CD4-positive, alpha-beta T cell (primary cell): ENCODE measurements at regions not wholly inside any gene's neighbourhood (a gene's known extent, or its start where the extent isn't known, plus 50 kb on each side); places are given as distances from the start of the nearest gene placed in this dataset.
"Not testable (repeated sequence)": the region's sequence is repeated elsewhere in the genome, so short reads cannot be mapped to it uniquely, and the experiment has no call there.

ENCODE experiments used
- ATAC-seq: fragments of 200-7000 bp; cut with Tn5 transposase; one replicate; pipeline ENCODE4 v1.10.0; 2022; ENCODE audit warnings: mild to moderate bottlenecking; ENCODE audit not compliant: poor library complexity
- CTCF ChIA-PET: fragments of 350-600 bp; sonication (Branson Sonifier 250); formaldehyde crosslinking; loops from one replicate; lab custom pipeline; 2021; ENCODE audit warnings: antibody characterized with exemption, inconsistent platforms; lab: Charles Lee
- POLR2A ChIA-PET: fragments of 350-600 bp; sonication (Branson Sonifier 250); formaldehyde crosslinking; loops from one replicate; lab custom pipeline; 2021; ENCODE audit warnings: antibody characterized with exemption, inconsistent platforms; lab: Charles Lee
- DNase-seq, 14 experiments: peaks; one replicate each; pipeline ENCODE4 v3.0.0-alpha.2; 2013 to 2020; ENCODE audit warnings: mixed read lengths in 2 of 14
- H3K27ac ChIP-seq, 2 donors: one replicate each; pipeline versions ENCODE4 v1.5.1 to v1.7.0; 2013; ENCODE audit warnings: low read length in 2 of 2, low read depth in 1 of 2, mild to moderate bottlenecking in 1 of 2
- H3K27me3 ChIP-seq, 2 experiments: 1 replicate in 1 of 2; 2 replicates in 1 of 2; pipeline versions ENCODE4 v1.6.1 to v1.7.0; 2013; ENCODE audit warnings: low read length in 2 of 2, control low read depth in 1 of 2, mild to moderate bottlenecking in 1 of 2, moderate library complexity in 1 of 2; ENCODE audit not compliant: insufficient read depth in 2 of 2, control insufficient read depth in 1 of 2
- H3K36me3 ChIP-seq: one replicate; pipeline ENCODE4 v1.6.1; 2013; ENCODE audit warnings: low read length, control low read depth; ENCODE audit not compliant: insufficient read depth
- H3K4me1 ChIP-seq: one replicate; pipeline ENCODE4 v1.6.1; 2013; ENCODE audit warnings: low read length, control low read depth; ENCODE audit not compliant: insufficient read depth
- H3K4me3 ChIP-seq: one replicate; pipeline ENCODE4 v1.5.1; 2013; ENCODE audit warnings: mild to moderate bottlenecking, low read length, moderate library complexity
- H3K9me3 ChIP-seq, 2 experiments: 1 replicate in 1 of 2; 2 replicates in 1 of 2; pipeline versions ENCODE4 v1.6.1 to v1.7.0; 2013; ENCODE audit warnings: low read length in 2 of 2, mild to moderate bottlenecking in 2 of 2, control low read depth in 1 of 2, moderate library complexity in 1 of 2; ENCODE audit not compliant: control insufficient read depth in 1 of 2, insufficient read depth in 1 of 2
- H3K27ac Mint-ChIP-seq: one replicate; pipeline ENCODE4 v1.8.0; 2020; ENCODE audit warnings: mixed read lengths
- H3K27me3 Mint-ChIP-seq: one replicate; pipeline ENCODE4 v1.8.0; 2021; ENCODE audit warnings: mixed read lengths
- H3K36me3 Mint-ChIP-seq: one replicate; pipeline ENCODE4 v1.8.0; 2021; ENCODE audit warnings: low read depth, mixed read lengths
- H3K4me1 Mint-ChIP-seq: one replicate; pipeline ENCODE4 v1.8.0; 2021; ENCODE audit warnings: low read depth, mixed read lengths
- H3K4me3 Mint-ChIP-seq: one replicate; pipeline ENCODE4 v1.8.0; 2020; ENCODE audit warnings: mild to moderate bottlenecking, mixed read lengths
- H3K9me3 Mint-ChIP-seq: one replicate; pipeline ENCODE4 v1.8.0; 2020; ENCODE audit warnings: mixed read lengths
- CTCF ChIP-seq: fragments of 200-600 bp; IDR thresholded peaks from one replicate; pipeline ENCODE4 v1.8.0; 2022; ENCODE audit warnings: antibody characterized with exemption, mild to moderate bottlenecking
- intact Hi-C, 2 experiments: fragments of 100-400 bp; cut with DNase I in 1 of 2; cut with micrococcal nuclease in 1 of 2; formaldehyde crosslinking; loops; one replicate each; pipeline versions ENCODE4 v1.15.1 to v1.9.0; 2023 to 2025; cut with DNase I, micrococcal nuclease

- no peak overlapping the region for H3K27ac ChIP-seq
- no peak overlapping the region for H3K4me3 ChIP-seq
- no peaks in the 10 kb centered on the region for H3K9me3 ChIP-seq
- no peak for DNase-seq
- H3K36me3 Mint-ChIP-seq, result no peaks in the 10 kb centered on the region
- no peak overlapping the region for H3K27ac Mint-ChIP-seq
- no peaks in the 10 kb centered on the region for H3K36me3 ChIP-seq
- H3K27me3 ChIP-seq, result no peaks in the 10 kb centered on the region
- no peak for TF ChIP-seq CTCF
- no peaks in the 10 kb centered on the region for H3K9me3 Mint-ChIP-seq
- H3K4me1 Mint-ChIP-seq, result no peaks in the 10 kb centered on the region
- peaks cover 5% of the 10 kb centered on the region for H3K27me3 Mint-ChIP-seq
- H3K4me3 Mint-ChIP-seq, result no peak overlapping the region
- ChIA-PET CTCF (no interaction called here), POLR2A (no interaction called here)
- no peak for ATAC-seq
- no peaks in the 10 kb centered on the region for H3K4me1 ChIP-seq
- intact Hi-C loops, result no loop called here
Observed at GRCh38 chr6:119938752-119939151, 589.2 kb upstream of the MAN1A1 start.

DNA sequence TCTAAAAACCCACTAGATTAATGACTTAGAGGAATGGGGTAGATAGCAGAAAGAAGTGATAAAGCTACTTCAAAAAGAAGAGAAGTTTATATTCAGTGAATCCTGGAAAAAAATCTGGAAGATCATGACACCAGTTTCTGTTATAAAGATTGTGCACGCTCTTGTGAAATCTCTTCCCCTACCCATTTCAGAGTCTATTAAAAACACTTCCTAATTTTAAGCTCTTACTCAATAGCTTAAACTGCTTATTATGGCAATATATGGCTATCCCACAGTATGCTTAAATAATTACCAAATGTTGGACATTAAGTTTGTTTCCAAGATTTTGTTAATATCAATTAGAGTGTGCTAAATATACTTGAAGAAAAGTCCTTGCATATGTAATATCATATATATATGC is 585.3 kb upstream of the MAN1A1 start:
- H3K4me1 ChIP-seq, result no peaks in the 10 kb centered on the region
- no peak overlapping the region for H3K27ac ChIP-seq
- H3K9me3 ChIP-seq, result no peaks in the 10 kb centered on the region
- no peak for TF ChIP-seq CTCF
- H3K27ac Mint-ChIP-seq, result no peak overlapping the region
- H3K4me3 ChIP-seq, result no peak overlapping the region
- POLR2A ChIA-PET, result no interaction called here
- no peak for ATAC-seq
- no peak for DNase-seq
- no peaks in the 10 kb centered on the region for H3K4me1 Mint-ChIP-seq
- peaks cover 0 to 2% of the 10 kb centered on the region in 2 experiments for H3K27me3 ChIP-seq
- H3K36me3 Mint-ChIP-seq, result no peaks in the 10 kb centered on the region
- H3K4me3 Mint-ChIP-seq, result no peak overlapping the region
- H3K27me3 Mint-ChIP-seq, result no peaks in the 10 kb centered on the region
- CTCF ChIA-PET, result no interaction called here
- intact Hi-C loops, result no loop called here
- H3K36me3 ChIP-seq, result no peaks in the 10 kb centered on the region
- H3K9me3 Mint-ChIP-seq, result no peaks in the 10 kb centered on the region

GRCh38 chr6:119929121-119929520 is 579.6 kb upstream of the MAN1A1 start:
- TF ChIP-seq CTCF, result no peak
- no peaks in the 10 kb centered on the region for H3K27me3 Mint-ChIP-seq

GRCh38 chr6:119924888-119925287 is 575.3 kb upstream of the MAN1A1 start:
- CTCF ChIA-PET, H3K27ac Mint-ChIP-seq, H3K36me3 Mint-ChIP-seq, H3K27ac ChIP-seq, H3K4me1 Mint-ChIP-seq, H3K4me1 ChIP-seq, ATAC-seq, intact Hi-C loops, H3K27me3 ChIP-seq, H3K27me3 Mint-ChIP-seq, POLR2A ChIA-PET, H3K36me3 ChIP-seq, H3K4me3 ChIP-seq, DNase-seq, H3K4me3 Mint-ChIP-seq: not testable (repeated sequence)
- peaks cover 19% of the 10 kb centered on the region for H3K9me3 Mint-ChIP-seq
- H3K9me3 ChIP-seq, result peaks cover 5 to 30% of the 10 kb centered on the region in 2 experiments

More at GRCh38 chr6:119929121-119929520, 579.6 kb upstream of the MAN1A1 start:
- peaks cover 12% of the 10 kb centered on the region for H3K9me3 Mint-ChIP-seq
- no peak overlapping the region for H3K27ac Mint-ChIP-seq
- DNase-seq (no peak), ATAC-seq (no peak)
- H3K4me3 Mint-ChIP-seq, result no peak overlapping the region
- no peaks in the 10 kb centered on the region for H3K36me3 ChIP-seq
- ChIA-PET POLR2A (no interaction called here), CTCF (no interaction called here)
- H3K4me1 Mint-ChIP-seq, result no peaks in the 10 kb centered on the region
- peaks cover 5% of the 10 kb centered on the region for H3K36me3 Mint-ChIP-seq
- intact Hi-C loops, result no loop called here
- H3K4me1 ChIP-seq, result no peaks in the 10 kb centered on the region
- H3K4me3 ChIP-seq, result no peak overlapping the region
- H3K27ac ChIP-seq, result no peak overlapping the region
- peaks cover 0 to 2% of the 10 kb centered on the region in 2 experiments for H3K27me3 ChIP-seq
- peaks cover 5% of the 10 kb centered on the region in 2 experiments for H3K9me3 ChIP-seq
